PC-9 (cell line): ENCODE measurements at regions not wholly inside any gene's neighbourhood (a gene's known extent, or its start where the extent isn't known, plus 50 kb on each side); places are given as distances from the start of the nearest gene placed in this dataset.

Experiments
- BruUV-seq: library from RNA; stranded (reverse); fragments of 400-500 nt; replicated peaks from 2 replicates; lab custom pipeline; 2021; lab: Mats Ljungman, UMichigan
- CTCF ChIA-PET: fragments of 300-600 bp; sonication (Branson Sonifier 250); formaldehyde crosslinking; loops from one replicate; lab custom pipeline; 2022; ENCODE audit warnings: antibody characterized with exemption; lab: Charles Lee
- POLR2A ChIA-PET: fragments of 300-600 bp; sonication (Branson Sonifier 250); formaldehyde crosslinking; loops from one replicate; lab custom pipeline; 2022; ENCODE audit warnings: antibody characterized with exemption; ENCODE audit not compliant: unreplicated experiment; lab: Charles Lee
- DNase-seq, 2 experiments: peaks; one replicate each; pipeline versions ENCODE4 v3.0.0 to v3.0.0-alpha.2; 2015 to 2022; ENCODE audit warnings: mixed read lengths in 1 of 2
- H2AFZ ChIP-seq: fragments of 200-600 bp; sonication (generic); 2 replicates; pipeline ENCODE4 v1.8.1; 2017; ENCODE audit warnings: antibody characterized with exemption
- H3F3A ChIP-seq: fragments of 200-600 bp; sonication (generic); 2 replicates; pipeline ENCODE4 v1.8.1; 2017; ENCODE audit warnings: antibody characterized with exemption, mild to moderate bottlenecking, low read depth; ENCODE audit not compliant: insufficient read depth
- H3K27ac ChIP-seq: fragments of 200-600 bp; sonication (generic); 2 replicates; pipeline ENCODE4 v1.6.1; 2016; ENCODE audit warnings: mixed run types
- H3K27me3 ChIP-seq: fragments of 200-600 bp; sonication (generic); 2 replicates; pipeline ENCODE4 v1.6.1; 2016; ENCODE audit warnings: low read depth, mixed run types; ENCODE audit not compliant: insufficient read depth
- H3K36me3 ChIP-seq: fragments of 200-600 bp; sonication (generic); 2 replicates; pipeline ENCODE4 v1.6.1; 2016; ENCODE audit warnings: low read depth, mixed run types
- H3K4me1 ChIP-seq: fragments of 200-600 bp; sonication (generic); replicated peaks from 2 replicates; pipeline ENCODE4 v1.6.1; 2016; ENCODE audit warnings: mixed run types; ENCODE audit not compliant: insufficient read depth
- H3K4me2 ChIP-seq: fragments of 200-600 bp; sonication (generic); 2 replicates; pipeline ENCODE4 v1.6.1; 2017; ENCODE audit warnings: mixed run types
- H3K4me3 ChIP-seq: fragments of 200-600 bp; sonication (generic); 2 replicates; pipeline ENCODE4 v1.6.1; 2016; ENCODE audit warnings: mixed run types
- H3K79me2 ChIP-seq: fragments of 200-600 bp; sonication (generic); 2 replicates; pipeline ENCODE4 v1.6.1; 2017; ENCODE audit warnings: low read depth, mixed run types
- H3K9me2 ChIP-seq: fragments of 200-600 bp; sonication (generic); 2 replicates; pipeline ENCODE4 v1.8.1; 2017; ENCODE audit warnings: mild to moderate bottlenecking; ENCODE audit not compliant: insufficient read depth
- H3K9me3 ChIP-seq: fragments of 200-600 bp; sonication (generic); 2 replicates; pipeline ENCODE4 v1.8.1; 2016; ENCODE audit warnings: low read depth; ENCODE audit not compliant: insufficient read depth
- H4K20me1 ChIP-seq: fragments of 200-600 bp; sonication (generic); 2 replicates; pipeline ENCODE4 v1.8.1; 2017; ENCODE audit not compliant: insufficient read depth
- EZH2 ChIP-seq: fragments of 200-600 bp; sonication (generic); IDR thresholded peaks from 2 replicates; pipeline ENCODE4 v1.8.0; 2017; ENCODE audit warnings: antibody characterized with exemption, low read depth
- intact Hi-C: fragments of 100-400 bp; cut with micrococcal nuclease; formaldehyde crosslinking; loops from one replicate; pipeline ENCODE4 v1.10.0; 2022; ENCODE audit not compliant: unreplicated experiment
- TF ChIP-seq, protein P1 (sequence below): fragments of 200-600 bp; sonication (generic); conservative IDR thresholded peaks from 2 replicates; pipeline ENCODE4 v1.6.1; 2017; ENCODE audit warnings: mixed run types, antibody characterized with exemption, mild to moderate bottlenecking, moderate library complexity

DNA sequence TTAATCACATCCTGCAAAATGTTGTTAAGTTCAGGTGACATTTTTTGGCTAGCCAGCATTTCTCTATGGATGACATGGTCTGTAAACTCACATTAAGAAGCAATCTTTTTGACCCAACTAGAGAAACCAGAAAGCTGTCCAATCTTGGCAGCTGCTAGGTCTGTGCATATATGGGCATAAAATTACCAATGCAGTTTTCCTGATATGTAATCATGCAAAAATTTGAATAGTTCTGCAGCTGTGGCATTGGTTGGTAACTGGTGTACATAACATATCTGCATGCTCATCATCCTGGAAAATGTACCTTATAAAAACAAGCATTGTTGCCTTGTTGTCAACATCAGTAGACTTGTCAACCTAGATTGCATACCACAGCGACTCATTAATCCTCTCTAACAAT lies 620.0 kb upstream of the LRFN5 start:
- H3K4me1 ChIP-seq, result no peaks in the 10 kb centered on the region
- no peaks in the 10 kb centered on the region for H3K9me3 ChIP-seq
- CTCF ChIA-PET, result no interaction called here
- H3K27ac ChIP-seq, result no peak overlapping the region
- POLR2A ChIA-PET, result no interaction called here
- no peaks in the 10 kb centered on the region for H4K20me1 ChIP-seq
- H3K4me3 ChIP-seq, result no peak overlapping the region
- BruUV-seq, result no TSS peak
- DNase-seq, result no peak
- no peak overlapping the region for H3K4me2 ChIP-seq
- H3K36me3 ChIP-seq, result no peaks in the 10 kb centered on the region
- H3F3A ChIP-seq, result no peaks in the 10 kb centered on the region
- H3K79me2 ChIP-seq, result no peaks in the 10 kb centered on the region
- no peaks in the 10 kb centered on the region for H3K9me2 ChIP-seq
- intact Hi-C loops, result no loop called here
- TF ChIP-seq, protein P1, sequence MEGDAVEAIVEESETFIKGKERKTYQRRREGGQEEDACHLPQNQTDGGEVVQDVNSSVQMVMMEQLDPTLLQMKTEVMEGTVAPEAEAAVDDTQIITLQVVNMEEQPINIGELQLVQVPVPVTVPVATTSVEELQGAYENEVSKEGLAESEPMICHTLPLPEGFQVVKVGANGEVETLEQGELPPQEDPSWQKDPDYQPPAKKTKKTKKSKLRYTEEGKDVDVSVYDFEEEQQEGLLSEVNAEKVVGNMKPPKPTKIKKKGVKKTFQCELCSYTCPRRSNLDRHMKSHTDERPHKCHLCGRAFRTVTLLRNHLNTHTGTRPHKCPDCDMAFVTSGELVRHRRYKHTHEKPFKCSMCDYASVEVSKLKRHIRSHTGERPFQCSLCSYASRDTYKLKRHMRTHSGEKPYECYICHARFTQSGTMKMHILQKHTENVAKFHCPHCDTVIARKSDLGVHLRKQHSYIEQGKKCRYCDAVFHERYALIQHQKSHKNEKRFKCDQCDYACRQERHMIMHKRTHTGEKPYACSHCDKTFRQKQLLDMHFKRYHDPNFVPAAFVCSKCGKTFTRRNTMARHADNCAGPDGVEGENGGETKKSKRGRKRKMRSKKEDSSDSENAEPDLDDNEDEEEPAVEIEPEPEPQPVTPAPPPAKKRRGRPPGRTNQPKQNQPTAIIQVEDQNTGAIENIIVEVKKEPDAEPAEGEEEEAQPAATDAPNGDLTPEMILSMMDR, result no peak
- no peak for TF ChIP-seq EZH2
- no peak overlapping the region for H2AFZ ChIP-seq
- H3K27me3 ChIP-seq, result no peaks in the 10 kb centered on the region

DNA sequence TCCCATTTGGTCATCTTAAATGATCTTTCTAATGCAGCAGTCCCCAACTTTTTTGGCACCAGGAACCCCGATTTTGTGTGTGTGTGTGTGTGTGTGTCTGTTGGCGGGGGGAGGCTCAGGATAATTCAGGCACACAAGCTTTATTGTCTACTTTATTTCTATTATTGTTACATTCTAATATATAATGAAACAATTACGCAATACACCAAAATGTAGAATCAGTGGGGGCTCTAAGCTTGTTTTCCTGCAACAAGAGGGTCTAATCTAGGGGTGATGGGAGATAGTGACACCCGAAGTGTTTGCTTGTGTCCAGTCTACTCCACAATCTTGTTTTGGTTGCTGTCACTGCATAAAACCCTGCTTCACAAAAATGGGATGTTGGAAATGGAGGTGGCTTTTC lies 621.1 kb upstream of the LRFN5 start:
- Histone ChIP-seq H3K36me3 (no peaks in the 10 kb centered on the region), H3F3A (no peaks in the 10 kb centered on the region), H3K27ac (no peak overlapping the region), H3K4me3 (no peak overlapping the region), H3K9me2 (no peaks in the 10 kb centered on the region), H2AFZ (no peak overlapping the region), H3K27me3 (no peaks in the 10 kb centered on the region), H3K4me2 (no peak overlapping the region), H3K79me2 (no peaks in the 10 kb centered on the region), H4K20me1 (no peaks in the 10 kb centered on the region), H3K9me3 (no peaks in the 10 kb centered on the region), H3K4me1 (no peaks in the 10 kb centered on the region)
- POLR2A ChIA-PET, result no interaction called here
- CTCF ChIA-PET, result no interaction called here
- no peak for DNase-seq
- intact Hi-C loops, result no loop called here
- no TSS peak for BruUV-seq
- TF ChIP-seq EZH2, result no peak
- TF ChIP-seq, protein P1, result no peak

DNA sequence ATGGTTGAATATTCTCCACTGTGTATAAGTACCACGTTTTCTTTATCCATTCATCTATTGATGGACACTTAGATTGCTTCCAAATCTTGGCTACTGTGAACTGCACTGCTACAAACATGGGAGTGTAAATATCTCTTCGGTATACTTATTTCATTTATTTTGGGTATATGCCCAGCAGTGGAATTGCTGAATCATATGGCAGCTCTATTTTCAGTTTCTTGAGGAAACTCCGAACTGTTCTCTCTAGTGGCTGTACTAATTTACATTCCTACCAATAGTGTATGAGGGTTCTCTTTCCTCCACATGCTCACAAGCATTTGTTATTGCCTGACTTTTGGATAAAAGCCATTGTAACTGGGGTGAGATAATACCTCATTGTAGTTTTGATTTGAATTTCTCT lies 623.1 kb upstream of the LRFN5 start:
- Histone ChIP-seq H4K20me1 (no peaks in the 10 kb centered on the region), H3F3A (no peaks in the 10 kb centered on the region), H3K4me3 (no peak overlapping the region), H3K4me1 (no peaks in the 10 kb centered on the region), H3K9me2 (no peaks in the 10 kb centered on the region), H3K27me3 (no peaks in the 10 kb centered on the region), H3K9me3 (no peaks in the 10 kb centered on the region), H3K36me3 (no peaks in the 10 kb centered on the region), H2AFZ (no peak overlapping the region), H3K79me2 (no peaks in the 10 kb centered on the region), H3K27ac (no peak overlapping the region), H3K4me2 (no peak overlapping the region)
- ChIA-PET CTCF (no interaction called here), POLR2A (no interaction called here)
- no TSS peak for BruUV-seq
- TF ChIP-seq, protein P1, result no peak
- no peak for TF ChIP-seq EZH2
- no peak for DNase-seq
- intact Hi-C loops, result no loop called here
